Heart right ventricle (tissue), 16 donors: ENCODE measurements at regions not wholly inside any gene's neighbourhood (a gene's known extent, or its start where the extent isn't known, plus 50 kb on each side); places are given as distances from the start of the nearest gene placed in this dataset.

Source experiments
- ATAC-seq, 8 donors: fragments of 200-7000 bp; cut with Tn5 transposase; one replicate each; pipeline ENCODE4 v1.9.1; 2020; ENCODE audit warnings: mild to moderate bottlenecking in 8 of 8, moderate library complexity in 8 of 8, moderate number of reproducible peaks in 1 of 8
- DNase-seq, 2 donors: peaks; one replicate each; pipeline ENCODE4 v3.0.0-alpha.2; 2020
- H3K27ac ChIP-seq, 10 donors: fragments of 200-600 bp; sonication (generic) in 2 of 10; one replicate each; pipeline versions ENCODE4 v1.5.0 to v1.8.0; 2020 to 2022; ENCODE audit warnings: mild to moderate bottlenecking in 3 of 10
- H3K27me3 ChIP-seq, 7 donors: fragments of 200-600 bp; one replicate each; pipeline ENCODE4 v1.8.0; 2021 to 2022; ENCODE audit warnings: mild to moderate bottlenecking in 2 of 7
- H3K36me3 ChIP-seq, 9 donors: fragments of 200-600 bp; sonication (generic) in 1 of 9; one replicate each; pipeline versions ENCODE4 v1.5.0 to v1.8.0; 2020 to 2022; ENCODE audit warnings: mild to moderate bottlenecking in 2 of 9
- H3K4me1 ChIP-seq, 9 donors: fragments of 200-600 bp; sonication (generic) in 1 of 9; one replicate each; pipeline versions ENCODE4 v1.5.0 to v1.8.0; 2020 to 2022; ENCODE audit warnings: mild to moderate bottlenecking in 4 of 9
- H3K4me3 ChIP-seq, 10 donors: fragments of 200-600 bp; sonication (generic) in 2 of 10; one replicate each; pipeline versions ENCODE4 v1.5.0 to v1.8.0; 2020 to 2022; ENCODE audit warnings: mild to moderate bottlenecking in 7 of 10, moderate library complexity in 2 of 10
- H3K9me3 ChIP-seq, 11 donors: fragments of 200-600 bp in 10 of 11; sonication (generic) in 2 of 11; one replicate each; pipeline versions ENCODE4 v1.5.0 to v1.8.0; 2013 to 2022; ENCODE audit warnings: mild to moderate bottlenecking in 2 of 11, control low read depth in 1 of 11, moderate library complexity in 1 of 11
- WGBS, 2 donors: extraction: QIAGEN DNeasy Blood & Tissue Kit; methylation state at CpG; one replicate each; pipeline ENCODE4 v1.1.7; 2013; ENCODE audit warnings: inconsistent platforms in 1 of 2; 5-methylcytosine and 5-hydroxymethylcytosine counted together
- intact Hi-C, 10 donors: fragments of 100-400 bp; cut with DNase I; formaldehyde crosslinking; loops; one replicate each; pipeline versions ENCODE4 v1.11.1 to v1.14.2; 2022
- TF ChIP-seq, protein P1 (sequence below), 9 donors: fragments of 200-600 bp; sonication (generic) in 2 of 9; IDR thresholded peaks; one replicate each; pipeline versions ENCODE4 v1.5.0 to v1.8.0; 2021 to 2022; ENCODE audit warnings: antibody characterized with exemption in 9 of 9, mild to moderate bottlenecking in 5 of 9, moderate library complexity in 1 of 9
- donor health status: Arrhythmogenic right ventricular cardiomyopathy.
- donor health status: ischemic (EF 13 %, LVEDD 7.1; RV severe dilation, severe dysfunction).
- donor health status: healthy with polysubstance abuse.
- donor health status: DM: no; HTN: yes; CAD: no.
- donor health status: DM: no; HTN: no; CAD: no.
- donor health status: ischemic (EF 25% LVEDD 6.9; RV normal size, moderate dysfunction).
- donor health status: ischemic (EF 25% LVEDD 5.7; RV mildly dilated, moderate dysfunction).
- donor health status: healthy.
- donor health status: DM: yes; HTN: yes; CAD: no.
- donor health status: Ischemic cardiomyopathy.
- donor health status: ischemic (EF 35%, LVEDD 5.7; RV mildly dilated, moderate dysfunction).
- donor health status: nonischemic (EF 11% LVEDD 7.7; RV severe dilation, severe dysfunction).
- donor health status: DM: yes; HTN: yes; CAD: no.
- donor health status: PGD.
- donor health status: ischemic (EF 29% LVEDD 5.4; RV normal size, mild dysfunction).
- donor health status: nonischemic (EF 23%, LVEDD 6.1; RV moderate dilation, normal function).

DNA sequence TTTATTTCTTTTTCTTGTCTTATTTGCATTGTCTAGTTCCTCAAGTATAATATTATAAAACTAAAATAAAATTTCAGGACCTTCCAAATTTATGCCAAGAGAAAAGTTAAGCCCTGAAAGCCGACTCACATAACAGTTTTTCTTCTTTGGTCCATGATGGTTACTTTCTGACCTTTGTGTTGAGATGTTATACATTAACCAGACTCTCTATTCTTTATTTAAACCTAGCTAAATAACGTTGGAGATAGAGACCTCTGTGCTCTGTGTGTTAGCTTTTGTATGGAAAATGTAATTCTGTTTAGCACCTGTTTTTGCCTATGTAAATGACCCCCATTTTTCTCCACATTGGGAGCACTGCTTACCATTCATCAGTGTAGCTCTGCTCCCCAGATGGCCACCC is 352.4 kb downstream of the CD109 start:
- Histone ChIP-seq H3K27me3 (peaks cover 0 to 3% (median 0%) of the 10 kb centered on the region in 7 donors), H3K27ac (no peak overlapping the region), H3K4me3 (no peak overlapping the region), H3K4me1 (peaks cover 0 to 8% (median 0%) of the 10 kb centered on the region in 9 donors), H3K36me3 (no peaks in the 10 kb centered on the region), H3K9me3 (peaks cover 0 to 8% (median 0%) of the 10 kb centered on the region in 11 donors)
- ATAC-seq, result no peak
- no peak for DNase-seq
- intact Hi-C loops, result no loop called here
- 46 to 51% methylated on average over 2 of the region's 2 CpGs for WGBS, 2 donors
- TF ChIP-seq, protein P1, sequence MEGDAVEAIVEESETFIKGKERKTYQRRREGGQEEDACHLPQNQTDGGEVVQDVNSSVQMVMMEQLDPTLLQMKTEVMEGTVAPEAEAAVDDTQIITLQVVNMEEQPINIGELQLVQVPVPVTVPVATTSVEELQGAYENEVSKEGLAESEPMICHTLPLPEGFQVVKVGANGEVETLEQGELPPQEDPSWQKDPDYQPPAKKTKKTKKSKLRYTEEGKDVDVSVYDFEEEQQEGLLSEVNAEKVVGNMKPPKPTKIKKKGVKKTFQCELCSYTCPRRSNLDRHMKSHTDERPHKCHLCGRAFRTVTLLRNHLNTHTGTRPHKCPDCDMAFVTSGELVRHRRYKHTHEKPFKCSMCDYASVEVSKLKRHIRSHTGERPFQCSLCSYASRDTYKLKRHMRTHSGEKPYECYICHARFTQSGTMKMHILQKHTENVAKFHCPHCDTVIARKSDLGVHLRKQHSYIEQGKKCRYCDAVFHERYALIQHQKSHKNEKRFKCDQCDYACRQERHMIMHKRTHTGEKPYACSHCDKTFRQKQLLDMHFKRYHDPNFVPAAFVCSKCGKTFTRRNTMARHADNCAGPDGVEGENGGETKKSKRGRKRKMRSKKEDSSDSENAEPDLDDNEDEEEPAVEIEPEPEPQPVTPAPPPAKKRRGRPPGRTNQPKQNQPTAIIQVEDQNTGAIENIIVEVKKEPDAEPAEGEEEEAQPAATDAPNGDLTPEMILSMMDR (IDR thresholded peaks at IDR 0.05), result no peak

DNA sequence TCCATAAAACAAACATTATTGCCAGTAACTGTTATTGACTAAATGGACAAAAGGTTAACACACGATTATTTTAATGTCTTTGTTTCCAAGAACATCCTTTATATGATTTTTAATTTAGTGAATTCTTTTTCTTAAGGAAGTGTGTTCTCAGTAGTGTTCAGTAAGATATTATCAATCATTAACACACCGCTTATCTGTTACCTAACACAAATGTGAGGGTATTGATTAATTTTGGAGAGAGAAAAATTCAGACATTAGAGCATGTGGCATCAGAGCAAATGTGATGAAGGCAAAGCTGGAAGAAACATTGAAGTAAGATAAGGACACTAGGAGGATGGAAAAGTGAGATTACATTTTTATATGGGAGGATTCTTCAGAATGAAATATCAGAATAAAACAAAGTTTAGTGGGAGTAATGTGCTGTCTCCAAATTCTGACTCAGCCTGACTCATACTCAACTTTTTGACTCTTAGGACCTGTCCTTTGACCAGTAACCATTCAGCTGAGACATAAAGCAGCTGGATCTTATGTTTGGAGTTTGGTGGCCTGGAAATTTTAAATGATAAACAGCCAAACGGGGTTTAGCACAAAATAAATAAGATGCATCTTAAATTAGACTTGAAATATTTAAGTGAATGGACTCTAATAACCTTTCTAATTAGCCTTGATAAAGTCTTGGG is 348.6 kb downstream of the CD109 start:
- intact Hi-C loops, result no loop called here
- Histone ChIP-seq H3K27ac (peak overlapping the region in 4 of 10 donors; percentile 11 to 34 (median 31)), H3K27me3 (no peaks in the 10 kb centered on the region), H3K4me3 (no peak overlapping the region), H3K4me1 (peaks cover 0 to 8% (median 0%) of the 10 kb centered on the region in 9 donors), H3K9me3 (peaks cover 0 to 8% (median 0%) of the 10 kb centered on the region in 11 donors), H3K36me3 (no peaks in the 10 kb centered on the region)
- TF ChIP-seq, protein P1 (IDR thresholded peaks at IDR 0.05), result no peak
- DNase-seq (peak in 1 of 2 donors; percentile 32), ATAC-seq (peak in 7 of 8 donors; percentile 77 to 93 (median 86))
- 57 to 68% methylated on average over 3 of the region's 3 CpGs for WGBS, 2 donors

DNA sequence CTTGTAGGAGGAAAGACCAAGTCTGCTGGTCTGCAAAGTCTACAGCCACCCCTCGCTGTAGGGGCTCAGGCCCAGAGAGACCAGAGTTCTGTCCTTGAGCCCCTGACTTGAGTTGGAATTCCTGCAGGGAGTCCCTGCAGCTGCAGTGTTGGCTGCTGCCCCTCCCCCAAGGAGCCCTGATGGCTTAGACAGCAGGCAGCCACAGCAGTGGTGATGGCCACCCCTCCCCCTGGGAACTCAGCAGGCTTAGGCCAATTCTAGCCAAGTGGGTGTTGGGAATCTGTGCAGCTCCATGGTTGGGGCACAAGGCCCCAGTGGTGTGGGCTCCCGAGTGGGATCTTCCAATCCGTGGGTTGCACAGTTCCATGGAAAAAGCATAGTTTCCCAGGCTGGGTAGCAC is 345.4 kb downstream of the CD109 start:
- no peak for ATAC-seq
- TF ChIP-seq, protein P1 (IDR thresholded peaks at IDR 0.05), result no peak
- intact Hi-C loops, result no loop called here
- no peak overlapping the region for H3K4me3 ChIP-seq
- peaks cover 0 to 8% (median 0%) of the 10 kb centered on the region in 9 donors for H3K4me1 ChIP-seq
- H3K36me3 ChIP-seq, result no peaks in the 10 kb centered on the region
- WGBS, 2 donors, result 54 to 86% methylated on average over 3 of the region's 3 CpGs
- peaks cover 0 to 8% (median 0%) of the 10 kb centered on the region in 11 donors for H3K9me3 ChIP-seq
- no peak overlapping the region for H3K27ac ChIP-seq
- no peak for DNase-seq
- H3K27me3 ChIP-seq, result no peaks in the 10 kb centered on the region

DNA sequence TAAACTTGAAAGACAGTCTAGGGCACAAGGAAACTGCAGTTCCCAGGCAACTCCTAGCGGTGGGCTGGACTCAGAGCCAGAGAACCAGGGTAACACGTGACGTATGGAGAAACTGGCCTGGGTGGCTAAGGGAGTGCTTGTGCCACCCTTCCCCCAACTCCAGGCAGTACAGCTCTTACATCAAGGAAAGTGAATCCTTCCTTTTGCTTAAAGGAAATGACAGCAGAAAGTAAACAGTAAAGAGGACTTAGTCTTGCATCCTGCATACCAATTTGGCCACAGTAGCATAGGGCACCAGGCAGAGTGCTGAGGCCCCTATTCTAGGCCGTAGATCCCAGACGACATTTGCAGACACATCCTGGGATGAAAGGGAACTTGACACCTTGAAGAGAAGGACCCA is 322.8 kb downstream of the CD109 start:
- intact Hi-C loops, result no loop called here
- Histone ChIP-seq H3K27me3 (no peaks in the 10 kb centered on the region), H3K36me3 (no peaks in the 10 kb centered on the region), H3K4me3 (no peak overlapping the region), H3K27ac (no peak overlapping the region), H3K4me1 (no peaks in the 10 kb centered on the region), H3K9me3 (peaks cover 0 to 18% (median 0%) of the 10 kb centered on the region in 11 donors)
- WGBS, 2 donors, result 60 to 75% methylated on average over 5 of the region's 5 CpGs
- ATAC-seq, result no peak
- no peak for DNase-seq
- TF ChIP-seq, protein P1 (IDR thresholded peaks at IDR 0.05), result no peak
